Brain microvascular endothelial cell (primary cell): ENCODE measurements at regions not wholly inside any gene's neighbourhood (a gene's known extent, or its start where the extent isn't known, plus 50 kb on each side); places are given as distances from the start of the nearest gene placed in this dataset.

Experiments used
- DNase-seq: peaks from one replicate; pipeline ENCODE4 v3.0.0-alpha.2; 2020
- H3K27ac ChIP-seq: fragments of 250-450 bp; sonication (Bioruptor Pico); 2 replicates; pipeline ENCODE4 v1.5.1; 2020; ENCODE audit warnings: mild to moderate bottlenecking, moderate library complexity
- H3K27me3 ChIP-seq: fragments of 250-450 bp; sonication (Bioruptor Pico); replicated peaks from 2 replicates; pipeline ENCODE4 v1.5.1; 2020; ENCODE audit warnings: mild to moderate bottlenecking
- H3K36me3 ChIP-seq: fragments of 250-450 bp; sonication (Bioruptor Pico); replicated peaks from 2 replicates; pipeline ENCODE4 v1.5.1; 2020; ENCODE audit warnings: mild to moderate bottlenecking
- H3K4me3 ChIP-seq: 2 replicates; pipeline ENCODE4 v1.5.1; 2011; ENCODE audit warnings: low read depth, mild to moderate bottlenecking, control low read depth, low read length, moderate library complexity
- in situ Hi-C: cut with HindIII; loops from 2 replicates; pipeline ENCODE4 v1.10.0; 2017; ENCODE audit warnings: low sequenced_read_pairs, low pct_ligation_motif_present
- TF ChIP-seq, protein P1 (sequence below): IDR thresholded peaks from 2 replicates; pipeline ENCODE4 v1.5.1; 2011; ENCODE audit warnings: low read depth, mild to moderate bottlenecking, moderate library complexity, low read length, control low read depth, inconsistent platforms; ENCODE audit errors: missing control alignments

DNA sequence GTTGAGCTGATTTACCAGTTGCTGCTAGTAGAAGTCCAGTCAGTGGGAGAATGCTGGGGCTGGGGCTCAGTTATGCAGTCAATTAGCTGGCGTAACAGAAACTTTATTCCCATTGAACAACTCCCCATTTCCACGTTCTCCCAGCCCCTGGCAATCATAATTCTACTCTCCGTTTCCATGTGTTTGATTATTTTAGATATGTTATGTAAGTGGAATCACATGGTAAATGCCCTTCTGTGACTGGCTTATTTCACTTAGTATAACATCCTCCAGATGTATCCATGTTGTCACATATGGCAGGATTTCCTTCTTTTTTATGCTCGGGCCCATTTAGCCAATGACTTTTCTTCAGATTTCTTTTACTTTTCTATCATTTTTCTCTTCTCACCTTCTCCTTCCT lies 61.1 kb upstream of the EXOC4 start:
- TF ChIP-seq, protein P1, sequence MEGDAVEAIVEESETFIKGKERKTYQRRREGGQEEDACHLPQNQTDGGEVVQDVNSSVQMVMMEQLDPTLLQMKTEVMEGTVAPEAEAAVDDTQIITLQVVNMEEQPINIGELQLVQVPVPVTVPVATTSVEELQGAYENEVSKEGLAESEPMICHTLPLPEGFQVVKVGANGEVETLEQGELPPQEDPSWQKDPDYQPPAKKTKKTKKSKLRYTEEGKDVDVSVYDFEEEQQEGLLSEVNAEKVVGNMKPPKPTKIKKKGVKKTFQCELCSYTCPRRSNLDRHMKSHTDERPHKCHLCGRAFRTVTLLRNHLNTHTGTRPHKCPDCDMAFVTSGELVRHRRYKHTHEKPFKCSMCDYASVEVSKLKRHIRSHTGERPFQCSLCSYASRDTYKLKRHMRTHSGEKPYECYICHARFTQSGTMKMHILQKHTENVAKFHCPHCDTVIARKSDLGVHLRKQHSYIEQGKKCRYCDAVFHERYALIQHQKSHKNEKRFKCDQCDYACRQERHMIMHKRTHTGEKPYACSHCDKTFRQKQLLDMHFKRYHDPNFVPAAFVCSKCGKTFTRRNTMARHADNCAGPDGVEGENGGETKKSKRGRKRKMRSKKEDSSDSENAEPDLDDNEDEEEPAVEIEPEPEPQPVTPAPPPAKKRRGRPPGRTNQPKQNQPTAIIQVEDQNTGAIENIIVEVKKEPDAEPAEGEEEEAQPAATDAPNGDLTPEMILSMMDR, result no peak
- Histone ChIP-seq H3K27me3 (no peaks in the 10 kb centered on the region), H3K27ac (no peak overlapping the region), H3K36me3 (no peaks in the 10 kb centered on the region), H3K4me3 (no peak overlapping the region)
- DNase-seq, result no peak
- in situ Hi-C loops, result no loop called here

DNA sequence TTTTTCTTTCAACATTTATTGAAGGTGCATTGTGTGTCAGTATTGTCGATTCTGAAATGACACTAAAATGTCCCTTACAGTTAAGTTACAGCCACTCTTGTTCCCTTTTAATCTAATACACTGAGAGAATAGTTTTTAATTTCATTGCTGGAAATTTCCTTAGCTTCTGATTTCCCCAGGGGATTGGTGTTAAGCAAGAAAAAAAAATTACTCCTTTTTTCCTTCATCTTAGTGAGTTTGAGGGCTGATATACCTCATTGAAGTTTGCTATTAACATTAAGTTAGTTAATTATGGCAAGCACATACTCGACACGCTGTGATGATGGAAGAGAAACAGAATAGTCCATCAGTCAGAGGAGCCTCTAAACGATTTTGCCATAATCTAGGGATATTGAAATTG lies 57.0 kb upstream of the EXOC4 start:
- TF ChIP-seq, protein P1, result no peak
- H3K36me3 ChIP-seq, result no peaks in the 10 kb centered on the region
- H3K27ac ChIP-seq, result no peak overlapping the region
- no peaks in the 10 kb centered on the region for H3K27me3 ChIP-seq
- DNase-seq, result no peak
- no peak overlapping the region for H3K4me3 ChIP-seq
- in situ Hi-C loops, result no loop called here

DNA sequence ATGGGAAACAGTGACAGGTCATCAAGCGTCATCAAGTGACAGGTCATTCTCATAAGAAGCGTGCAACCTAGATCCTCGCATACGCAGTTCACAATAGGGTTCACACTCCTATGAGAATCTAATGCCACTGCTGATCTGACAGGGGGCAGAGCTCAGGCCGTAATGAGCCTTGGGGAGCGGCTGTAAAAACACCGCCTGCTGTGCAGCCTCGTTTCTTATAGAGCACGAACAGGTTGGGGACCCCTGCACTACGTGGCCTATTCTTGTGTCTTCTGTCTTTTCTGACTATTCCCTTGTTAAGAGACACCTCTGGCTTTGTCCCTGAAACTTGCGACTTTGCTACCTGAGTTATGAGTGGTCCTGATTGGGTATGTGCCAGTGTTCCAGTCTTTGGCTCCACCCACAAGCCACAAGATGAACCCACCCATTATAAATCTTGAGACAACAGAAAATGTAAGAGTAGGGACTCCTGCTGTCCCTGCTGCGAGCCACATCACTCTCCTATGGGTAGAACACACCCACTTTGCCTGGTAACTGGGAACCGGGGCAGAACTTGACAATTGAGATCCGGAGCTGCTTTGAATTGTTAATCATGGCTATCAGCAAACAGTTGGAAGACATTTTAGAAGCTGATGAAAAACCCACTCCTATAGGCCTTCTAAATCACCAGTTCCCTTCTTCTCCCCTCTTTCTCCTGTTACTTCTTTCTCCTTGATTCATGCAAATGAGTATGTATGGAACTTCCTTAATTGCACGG lies 55.8 kb upstream of the EXOC4 start:
- Histone ChIP-seq H3K36me3 (no peaks in the 10 kb centered on the region), H3K27ac (no peak overlapping the region), H3K4me3 (no peak overlapping the region), H3K27me3 (no peaks in the 10 kb centered on the region)
- TF ChIP-seq, protein P1, result no peak
- no peak for DNase-seq
- in situ Hi-C loops, result no loop called here

DNA sequence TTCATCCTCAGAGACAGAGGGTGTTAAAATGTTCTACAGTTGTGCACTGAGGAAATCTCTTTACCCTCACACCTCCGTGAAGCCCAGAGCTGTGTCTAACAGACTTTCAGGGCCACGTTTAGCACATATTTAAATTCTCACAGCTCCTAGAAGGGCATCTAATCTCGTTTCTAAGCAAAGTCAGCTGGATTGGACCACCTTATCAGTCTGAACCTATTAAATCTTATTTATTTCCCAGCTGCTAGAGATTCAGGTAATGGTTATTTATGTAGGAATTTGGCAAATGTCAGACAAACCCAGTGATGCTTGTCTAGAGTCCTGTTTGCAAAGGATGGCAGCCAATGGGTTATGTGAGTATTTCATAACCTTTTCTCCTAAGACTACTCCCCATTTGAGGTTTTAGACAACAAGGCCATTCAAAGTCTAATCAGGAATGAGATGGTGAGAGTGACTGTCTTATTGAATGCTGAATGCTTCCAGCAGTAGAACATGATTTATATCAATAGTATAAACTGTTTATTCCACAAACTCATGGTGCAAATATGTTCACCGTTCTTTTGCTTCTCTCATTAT lies 54.8 kb upstream of the EXOC4 start:
- Histone ChIP-seq H3K27me3 (no peaks in the 10 kb centered on the region), H3K27ac (no peak overlapping the region), H3K36me3 (no peaks in the 10 kb centered on the region), H3K4me3 (no peak overlapping the region)
- DNase-seq, result no peak
- in situ Hi-C loops, result no loop called here
- TF ChIP-seq, protein P1, result no peak

DNA sequence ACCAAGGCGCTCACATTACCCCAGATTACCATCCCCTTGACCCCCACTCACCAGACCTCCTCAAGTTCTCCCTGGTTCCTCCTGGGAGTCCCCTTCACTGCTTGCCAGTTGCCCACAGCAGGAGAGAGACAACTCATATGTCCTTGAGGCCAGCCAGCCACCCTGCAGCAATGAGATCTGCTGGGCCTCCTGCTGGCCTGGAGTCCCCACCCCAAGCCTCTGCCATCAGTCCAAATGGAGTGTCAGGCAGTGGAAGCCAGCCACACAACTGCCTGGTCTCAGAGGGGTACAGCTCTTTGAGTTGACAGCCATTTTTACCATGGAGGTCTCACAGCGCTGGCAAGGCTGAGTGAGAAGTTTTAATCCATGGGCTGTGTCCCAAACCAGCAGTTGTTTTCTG lies 53.0 kb upstream of the EXOC4 start:
- TF ChIP-seq, protein P1, result no peak
- no peak for DNase-seq
- no peak overlapping the region for H3K27ac ChIP-seq
- in situ Hi-C loops, result no loop called here
- no peaks in the 10 kb centered on the region for H3K36me3 ChIP-seq
- H3K4me3 ChIP-seq, result no peak overlapping the region
- no peaks in the 10 kb centered on the region for H3K27me3 ChIP-seq

DNA sequence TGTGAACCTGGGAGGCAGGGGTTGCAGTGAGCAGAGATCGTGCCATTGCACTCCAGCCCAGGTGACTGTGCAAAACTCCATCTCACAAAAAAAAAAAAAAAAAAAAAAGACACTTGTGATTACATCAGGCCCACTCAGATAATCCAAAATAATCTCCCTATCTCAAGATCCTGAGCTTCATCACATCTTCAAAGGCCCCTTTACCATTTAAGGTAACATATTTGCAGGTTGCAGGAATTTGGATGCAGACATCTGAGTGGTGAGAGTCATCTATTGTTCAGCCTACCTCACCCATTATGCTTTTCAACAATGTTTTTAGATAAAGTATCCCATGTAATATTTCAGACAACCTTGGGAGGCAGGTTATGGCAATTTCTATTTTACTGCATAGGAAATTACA lies 51.4 kb upstream of the EXOC4 start:
- in situ Hi-C loops, result no loop called here
- H3K27ac ChIP-seq, result no peak overlapping the region
- H3K36me3 ChIP-seq, result no peaks in the 10 kb centered on the region
- no peak overlapping the region for H3K4me3 ChIP-seq
- DNase-seq, result no peak
- TF ChIP-seq, protein P1, result no peak
- H3K27me3 ChIP-seq, result no peaks in the 10 kb centered on the region
